Mesenchymal stem cell (in vitro differentiated cells and primary cell): ENCODE measurements at regions not wholly inside any gene's neighbourhood (a gene's known extent, or its start where the extent isn't known, plus 50 kb on each side); places are given as distances from the start of the nearest gene placed in this dataset.
A peak's percentile ranks its signal among the peaks of the same experiment; 100 is the strongest.

ENCODE experiments used
- DNase-seq: peaks from one replicate; pipeline ENCODE4 v3.0.0-alpha.2; 2013
- H2AFZ ChIP-seq: one replicate; pipeline ENCODE4 v1.6.1; 2013; ENCODE audit warnings: low read depth, mild to moderate bottlenecking, control low read depth, inconsistent platforms, low read length, moderate library complexity
- H2AK5ac ChIP-seq: 2 replicates; pipeline ENCODE4 v1.6.1; 2013; ENCODE audit warnings: low read length, moderate library complexity, mild to moderate bottlenecking, inconsistent platforms; ENCODE audit not compliant: severe bottlenecking
- H2BK120ac ChIP-seq: one replicate; pipeline ENCODE4 v1.6.1; 2013; ENCODE audit warnings: low read depth, mild to moderate bottlenecking, inconsistent platforms, low read length, moderate library complexity
- H2BK12ac ChIP-seq, 2 experiments: one replicate each; pipeline ENCODE4 v1.6.1; 2013; ENCODE audit warnings: inconsistent platforms in 2 of 2, low read length in 2 of 2, mild to moderate bottlenecking in 2 of 2, moderate library complexity in 2 of 2, control low read depth in 1 of 2
- H2BK15ac ChIP-seq: one replicate; pipeline ENCODE4 v1.6.1; 2013; ENCODE audit warnings: mild to moderate bottlenecking, low read depth, inconsistent platforms; ENCODE audit not compliant: poor library complexity, severe bottlenecking
- H2BK5ac ChIP-seq: 2 replicates; pipeline ENCODE4 v1.6.1; 2013; ENCODE audit warnings: low read depth, mild to moderate bottlenecking, low read length, control low read depth, inconsistent platforms; ENCODE audit not compliant: poor library complexity, severe bottlenecking
- H3K14ac ChIP-seq, 2 experiments: one replicate each; pipeline ENCODE4 v1.6.1; 2013; ENCODE audit warnings: inconsistent platforms in 2 of 2, low read length in 2 of 2, control low read depth in 1 of 2, mild to moderate bottlenecking in 1 of 2, moderate library complexity in 1 of 2
- H3K18ac ChIP-seq, 2 experiments: one replicate each; pipeline ENCODE4 v1.6.1; 2013; ENCODE audit warnings: inconsistent platforms in 2 of 2, low read length in 2 of 2, control low read depth in 1 of 2, low read depth in 1 of 2, mild to moderate bottlenecking in 1 of 2
- H3K23ac ChIP-seq, 2 experiments: one replicate each; pipeline ENCODE4 v1.6.1; 2013; ENCODE audit warnings: inconsistent platforms in 2 of 2, low read length in 2 of 2, mild to moderate bottlenecking in 2 of 2, moderate library complexity in 2 of 2, control low read depth in 1 of 2
- H3K27ac ChIP-seq: 2 replicates; pipeline ENCODE4 v1.5.1; 2013; ENCODE audit warnings: mild to moderate bottlenecking, moderate library complexity, low read length, control low read depth, inconsistent platforms; ENCODE audit not compliant: poor library complexity, severe bottlenecking
- H3K27me3 ChIP-seq, 2 experiments: 2 replicates each; pipeline versions ENCODE4 v1.6.1 to v1.7.0; 2013; ENCODE audit warnings: low read length in 2 of 2, mild to moderate bottlenecking in 2 of 2, moderate library complexity in 2 of 2, control low read depth in 1 of 2, inconsistent platforms in 1 of 2; ENCODE audit not compliant: control insufficient read depth in 1 of 2, insufficient read depth in 1 of 2
- H3K36me3 ChIP-seq, 2 experiments: 2 replicates each; pipeline versions ENCODE4 v1.6.1 to v1.7.0; 2013; ENCODE audit warnings: low read length in 2 of 2, control low read depth in 1 of 2, inconsistent platforms in 1 of 2, low read depth in 1 of 2, mild to moderate bottlenecking in 1 of 2; ENCODE audit not compliant: insufficient read depth in 2 of 2, control insufficient read depth in 1 of 2
- H3K4ac ChIP-seq, 2 experiments: one replicate each; pipeline ENCODE4 v1.6.1; 2013; ENCODE audit warnings: inconsistent platforms in 2 of 2, low read length in 2 of 2, mild to moderate bottlenecking in 2 of 2, moderate library complexity in 2 of 2, control low read depth in 1 of 2, low read depth in 1 of 2
- H3K4me1 ChIP-seq: 2 replicates; pipeline ENCODE4 v1.6.1; 2013; ENCODE audit warnings: low read depth, low read length, control low read depth; ENCODE audit not compliant: control insufficient read depth, insufficient read depth
- H3K4me2 ChIP-seq: 2 replicates; pipeline ENCODE4 v1.6.1; 2013; ENCODE audit warnings: low read length, mild to moderate bottlenecking, inconsistent platforms; ENCODE audit not compliant: poor library complexity, severe bottlenecking
- H3K4me3 ChIP-seq, 2 experiments: 2 replicates each; pipeline versions ENCODE4 v1.5.1 to v1.7.0; 2013; ENCODE audit warnings: low read length in 2 of 2, mild to moderate bottlenecking in 2 of 2, control low read depth in 1 of 2, low read depth in 1 of 2; ENCODE audit not compliant: insufficient read depth in 1 of 2
- H3K79me1 ChIP-seq: replicated peaks from 2 replicates; pipeline ENCODE4 v1.6.1; 2013; ENCODE audit warnings: mild to moderate bottlenecking, control low read depth, low read length, inconsistent platforms; ENCODE audit not compliant: poor library complexity, severe bottlenecking
- H3K9ac ChIP-seq: 2 replicates; pipeline ENCODE4 v1.7.0; 2013; ENCODE audit warnings: mild to moderate bottlenecking, low read length, moderate library complexity
- H3K9me3 ChIP-seq: 2 replicates; pipeline ENCODE4 v1.7.0; 2013; ENCODE audit warnings: mild to moderate bottlenecking, low read length; ENCODE audit not compliant: control insufficient read depth
- H4K8ac ChIP-seq: one replicate; pipeline ENCODE4 v1.6.1; 2013; ENCODE audit warnings: inconsistent platforms, mild to moderate bottlenecking, low read length, moderate library complexity
- H4K91ac ChIP-seq: one replicate; pipeline ENCODE4 v1.6.1; 2013; ENCODE audit warnings: mild to moderate bottlenecking, low read length, inconsistent platforms
- WGBS: methylation state at CpG from one replicate; pipeline ENCODE4 v1.1.7; 2013; ENCODE audit warnings: mixed read lengths; 5-methylcytosine and 5-hydroxymethylcytosine counted together

DNA sequence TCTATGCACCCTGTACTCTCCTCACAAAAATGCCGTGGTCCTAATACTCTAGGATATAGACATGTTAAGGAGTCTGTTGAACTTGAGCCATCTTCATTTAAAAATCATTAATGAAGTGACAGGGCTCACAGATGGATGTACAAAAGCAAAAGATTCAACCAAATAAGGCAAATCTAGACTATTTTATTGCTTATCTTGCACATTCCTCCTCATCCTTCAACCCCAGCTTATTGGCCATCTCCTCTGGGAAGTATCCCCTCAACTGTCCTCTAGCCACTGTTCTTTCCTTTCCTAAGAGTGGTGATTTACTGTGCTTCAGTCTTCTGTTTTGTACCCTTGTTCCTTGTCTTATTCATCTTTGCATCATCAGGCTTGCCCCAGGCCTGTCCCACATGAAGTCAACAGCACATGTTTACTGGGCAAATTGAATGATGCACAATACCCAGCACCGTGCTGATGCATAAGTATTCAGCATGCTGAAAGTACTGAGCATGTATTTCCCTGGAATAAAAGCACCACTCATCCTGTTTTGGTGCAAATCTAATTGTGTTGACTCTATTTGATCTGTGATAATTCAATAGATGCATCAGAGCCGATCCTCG, 287.3 kb upstream of the CLNK start:
- no peak for DNase-seq
- no peak overlapping the region for H3K23ac ChIP-seq
- 80% methylated on average over 3 of the region's 4 CpGs for WGBS

DNA sequence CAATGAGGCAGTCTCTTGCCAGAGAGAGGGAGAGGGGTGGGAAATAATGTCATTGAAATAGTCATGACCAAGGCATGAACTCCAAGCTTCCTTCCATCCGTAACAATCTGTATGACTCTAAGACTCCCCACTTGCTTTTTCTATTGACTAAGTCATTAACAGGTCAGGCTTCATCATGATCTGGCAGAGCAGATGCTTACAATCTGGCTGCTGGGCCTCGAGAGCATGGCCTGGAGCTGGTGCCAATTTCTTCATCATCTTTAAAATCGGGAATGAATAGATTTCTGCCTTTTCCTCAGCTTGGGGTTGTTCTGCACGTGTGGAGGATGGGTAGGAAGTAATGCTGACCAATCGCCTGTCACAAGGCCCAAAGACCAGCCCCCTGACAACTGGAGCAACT, 280.6 kb upstream of the CLNK start:
- 78% methylated on average over 5 of the region's 5 CpGs for WGBS
- H4K91ac ChIP-seq: no peak overlapping the region

More for the DNA sequence above, 287.3 kb upstream of the CLNK start:
- H3K4me1 ChIP-seq: no peaks in the 10 kb centered on the region
- no peak overlapping the region for H2BK15ac ChIP-seq
- H3K9ac ChIP-seq: no peak overlapping the region
- no peak overlapping the region for H3K4ac ChIP-seq
- no peak overlapping the region for H3K18ac ChIP-seq
- H4K8ac ChIP-seq: no peak overlapping the region
- H3K9me3 ChIP-seq: peaks cover 8% of the 10 kb centered on the region
- H3K27me3 ChIP-seq: no peaks in the 10 kb centered on the region
- no peak overlapping the region for H3K4me2 ChIP-seq
- no peak overlapping the region for H2AFZ ChIP-seq
- no peak overlapping the region for H3K14ac ChIP-seq
- H3K4me3 ChIP-seq: no peak overlapping the region
- no peak overlapping the region for H4K91ac ChIP-seq
- no peak overlapping the region for H3K27ac ChIP-seq
- no peak overlapping the region for H2BK5ac ChIP-seq
- H2BK120ac ChIP-seq: no peak overlapping the region
- H3K36me3 ChIP-seq: no peaks in the 10 kb centered on the region
- H3K79me1 ChIP-seq: no peaks in the 10 kb centered on the region
- H2BK12ac ChIP-seq: no peak overlapping the region
- no peak overlapping the region for H2AK5ac ChIP-seq

DNA sequence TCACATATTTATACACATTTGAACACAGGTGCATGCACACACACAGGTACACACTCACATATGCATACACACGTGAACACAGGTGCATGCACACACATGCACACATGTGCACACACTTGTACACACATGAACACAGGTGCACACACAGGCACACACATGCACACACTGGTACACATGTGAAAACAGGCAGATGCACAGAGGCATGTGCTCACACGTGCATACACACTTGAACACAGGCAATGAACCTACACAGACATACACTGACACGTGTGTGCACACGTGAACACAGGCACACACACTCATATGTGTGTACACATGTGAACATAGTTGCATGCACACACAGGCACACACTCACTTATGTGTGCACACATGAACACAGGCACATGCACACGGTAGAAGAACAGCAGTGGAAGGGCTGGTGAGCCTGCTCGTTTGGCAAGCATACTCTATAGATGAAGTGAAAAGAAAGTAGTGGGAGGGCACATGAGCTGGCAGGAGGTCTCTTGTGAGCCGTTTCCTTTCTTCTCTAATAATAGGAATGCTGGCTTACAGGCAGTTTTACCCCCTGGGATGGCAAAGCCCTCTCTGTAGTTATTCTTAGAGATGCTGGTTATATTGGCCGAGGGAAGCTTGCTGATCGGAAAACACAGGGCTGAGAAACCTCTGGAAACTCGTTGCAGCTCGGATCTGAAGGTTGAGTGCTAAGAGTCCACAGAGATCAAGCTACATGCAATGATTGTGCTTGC, 279.6 kb upstream of the CLNK start:
- H3K18ac ChIP-seq: no peak overlapping the region
- H4K91ac ChIP-seq: no peak overlapping the region
- H3K4me2 ChIP-seq: peak overlapping the region; percentile 2
- no peak overlapping the region for H3K27ac ChIP-seq
- no peaks in the 10 kb centered on the region for H3K79me1 ChIP-seq
- H2BK15ac ChIP-seq: no peak overlapping the region
- H2AK5ac ChIP-seq: no peak overlapping the region
- H3K9me3 ChIP-seq: peaks cover 6% of the 10 kb centered on the region
- no peaks in the 10 kb centered on the region for H3K27me3 ChIP-seq
- H3K9ac ChIP-seq: no peak overlapping the region
- DNase-seq: no peak
- H2AFZ ChIP-seq: no peak overlapping the region
- peaks cover 6% of the 10 kb centered on the region for H3K4me1 ChIP-seq
- no peak overlapping the region for H4K8ac ChIP-seq
- WGBS: 83% methylated on average over 11 of the region's 11 CpGs
- H3K4ac ChIP-seq: no peak overlapping the region
- no peak overlapping the region for H2BK12ac ChIP-seq
- no peak overlapping the region for H2BK120ac ChIP-seq
- peak overlapping the region in 1 of 2 experiments; percentile 2 for H3K14ac ChIP-seq
- H3K23ac ChIP-seq: no peak overlapping the region
- no peaks in the 10 kb centered on the region for H3K36me3 ChIP-seq
- H3K4me3 ChIP-seq: no peak overlapping the region
- H2BK5ac ChIP-seq: no peak overlapping the region

More for the DNA sequence above, 280.6 kb upstream of the CLNK start:
- no peak overlapping the region for H3K14ac ChIP-seq
- H3K4me3 ChIP-seq: no peak overlapping the region
- no peak overlapping the region for H2BK12ac ChIP-seq
- no peak overlapping the region for H3K4me2 ChIP-seq
- DNase-seq: no peak
- H3K23ac ChIP-seq: no peak overlapping the region
- no peak overlapping the region for H3K18ac ChIP-seq
- no peak overlapping the region for H2AFZ ChIP-seq
- H3K27ac ChIP-seq: no peak overlapping the region
- H3K4me1 ChIP-seq: peaks cover 6% of the 10 kb centered on the region
- H3K36me3 ChIP-seq: no peaks in the 10 kb centered on the region
- H2BK5ac ChIP-seq: no peak overlapping the region
- no peak overlapping the region for H2BK120ac ChIP-seq
- H3K79me1 ChIP-seq: no peaks in the 10 kb centered on the region
- no peaks in the 10 kb centered on the region for H3K27me3 ChIP-seq
- H3K4ac ChIP-seq: no peak overlapping the region
- no peak overlapping the region for H2BK15ac ChIP-seq
- H4K8ac ChIP-seq: no peak overlapping the region
- no peak overlapping the region for H3K9ac ChIP-seq
- H3K9me3 ChIP-seq: peaks cover 6% of the 10 kb centered on the region
- no peak overlapping the region for H2AK5ac ChIP-seq

DNA sequence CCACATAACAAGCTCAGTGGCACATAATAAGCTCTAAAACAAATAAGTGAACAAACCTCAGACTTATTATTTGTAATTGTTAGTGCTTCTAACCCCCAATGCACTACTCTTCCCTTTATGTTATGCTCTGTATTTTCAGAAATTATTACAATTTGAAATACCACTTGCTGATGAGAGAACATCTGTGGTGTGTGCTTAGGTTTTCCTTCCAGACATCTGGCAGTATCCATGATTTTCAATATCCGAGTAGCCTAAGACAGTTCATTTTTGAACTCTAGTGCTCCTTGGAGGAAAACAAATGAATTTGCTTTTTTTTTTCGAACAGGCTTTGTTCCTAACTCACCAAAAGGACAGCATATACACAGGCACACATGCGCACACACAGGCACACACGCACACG, 278.7 kb upstream of the CLNK start:
- Histone ChIP-seq H3K79me1 (no peaks in the 10 kb centered on the region), H3K4ac (no peak overlapping the region), H3K4me3 (no peak overlapping the region), H3K4me1 (peaks cover 6% of the 10 kb centered on the region), H3K27ac (no peak overlapping the region), H3K9ac (no peak overlapping the region), H3K36me3 (no peaks in the 10 kb centered on the region), H2BK5ac (no peak overlapping the region), H2AK5ac (no peak overlapping the region), H4K8ac (no peak overlapping the region), H2BK15ac (no peak overlapping the region), H4K91ac (no peak overlapping the region), H2BK120ac (no peak overlapping the region), H3K23ac (no peak overlapping the region), H3K27me3 (no peaks in the 10 kb centered on the region), H3K9me3 (peaks cover 6% of the 10 kb centered on the region), H3K14ac (no peak overlapping the region), H3K4me2 (no peak overlapping the region), H3K18ac (no peak overlapping the region), H2BK12ac (no peak overlapping the region), H2AFZ (no peak overlapping the region)
- DNase-seq: no peak
- WGBS: 95% methylated on average over 5 of the region's 5 CpGs
